RWPE2 (cell line): ENCODE measurements at regions not wholly inside any gene's neighbourhood (a gene's known extent, or its start where the extent isn't known, plus 50 kb on each side); places are given as distances from the start of the nearest gene placed in this dataset.
"Not testable (repeated sequence)": the region's sequence is repeated elsewhere in the genome, so short reads cannot be mapped to it uniquely, and the experiment has no call there.

Source experiments
- ATAC-seq: fragments of 200-7000 bp; cut with Tn5 transposase; 3 replicates; pipeline ENCODE4 v1.9.1; 2021; ENCODE audit warnings: low read depth
- DNase-seq: peaks from one replicate; pipeline ENCODE4 v3.0.0-alpha.2; 2020; ENCODE audit warnings: low spot score
- H3K27ac ChIP-seq: fragments of 450-650 bp; 2 replicates; pipeline ENCODE4 v1.5.1; 2017; ENCODE audit warnings: mild to moderate bottlenecking; ENCODE audit not compliant: poor library complexity, severe bottlenecking
- H3K27me3 ChIP-seq: fragments of 250-450 bp; sonication (Bioruptor Pico); 2 replicates; pipeline ENCODE4 v1.5.1; 2021; ENCODE audit warnings: mild to moderate bottlenecking, moderate library complexity; ENCODE audit not compliant: insufficient read depth, poor library complexity, severe bottlenecking
- H3K36me3 ChIP-seq: fragments of 250-450 bp; sonication (Bioruptor Pico); 2 replicates; pipeline ENCODE4 v1.5.1; 2020; ENCODE audit warnings: low read depth, mild to moderate bottlenecking, moderate library complexity
- H3K4me1 ChIP-seq: fragments of 250-450 bp; sonication (Bioruptor Pico); 2 replicates; pipeline ENCODE4 v1.5.1; 2021; ENCODE audit warnings: mild to moderate bottlenecking, moderate library complexity; ENCODE audit not compliant: insufficient read depth, poor library complexity, severe bottlenecking
- H3K4me3 ChIP-seq: fragments of 250-450 bp; sonication (Bioruptor Pico); 2 replicates; pipeline ENCODE4 v1.5.1; 2021; ENCODE audit warnings: mild to moderate bottlenecking, moderate library complexity; ENCODE audit not compliant: severe bottlenecking
- H3K9me3 ChIP-seq: fragments of 250-450 bp; sonication (Bioruptor Pico); 2 replicates; pipeline ENCODE4 v1.5.1; 2021; ENCODE audit warnings: mild to moderate bottlenecking, moderate library complexity; ENCODE audit not compliant: severe bottlenecking
- TF ChIP-seq, protein P1 (sequence below): fragments of 450-650 bp; IDR thresholded peaks from one replicate; pipeline ENCODE4 v1.5.1; 2017; ENCODE audit warnings: mild to moderate bottlenecking, moderate library complexity; ENCODE audit not compliant: poor library complexity, severe bottlenecking

DNA sequence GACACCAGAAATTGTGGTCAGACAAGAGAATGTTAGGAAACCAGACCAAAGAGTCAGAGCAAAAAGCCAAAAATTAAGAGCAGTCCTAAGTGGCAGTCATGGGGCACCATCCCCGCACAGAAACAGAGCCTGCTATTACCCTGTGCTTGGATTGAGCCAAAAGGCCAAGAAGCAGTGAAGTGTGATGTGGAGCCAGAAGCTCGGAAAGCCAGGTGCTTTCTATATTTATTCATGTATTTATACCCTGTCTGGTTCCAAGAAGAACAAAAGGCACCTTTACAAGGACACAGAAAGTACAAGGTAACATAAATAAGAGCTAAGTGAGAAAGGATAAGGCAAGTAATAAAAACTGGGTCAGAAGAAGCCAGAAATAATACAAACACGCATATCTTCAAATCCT is 336.2 kb upstream of the CNR1 start:
- no peaks in the 10 kb centered on the region for H3K27me3 ChIP-seq
- H3K9me3 ChIP-seq = peaks cover 1% of the 10 kb centered on the region
- H3K4me1 ChIP-seq = no peaks in the 10 kb centered on the region
- ATAC-seq = no peak
- DNase-seq = no peak
- H3K36me3 ChIP-seq = no peaks in the 10 kb centered on the region
- H3K27ac ChIP-seq = no peak overlapping the region
- no peak overlapping the region for H3K4me3 ChIP-seq
- TF ChIP-seq, protein P1, sequence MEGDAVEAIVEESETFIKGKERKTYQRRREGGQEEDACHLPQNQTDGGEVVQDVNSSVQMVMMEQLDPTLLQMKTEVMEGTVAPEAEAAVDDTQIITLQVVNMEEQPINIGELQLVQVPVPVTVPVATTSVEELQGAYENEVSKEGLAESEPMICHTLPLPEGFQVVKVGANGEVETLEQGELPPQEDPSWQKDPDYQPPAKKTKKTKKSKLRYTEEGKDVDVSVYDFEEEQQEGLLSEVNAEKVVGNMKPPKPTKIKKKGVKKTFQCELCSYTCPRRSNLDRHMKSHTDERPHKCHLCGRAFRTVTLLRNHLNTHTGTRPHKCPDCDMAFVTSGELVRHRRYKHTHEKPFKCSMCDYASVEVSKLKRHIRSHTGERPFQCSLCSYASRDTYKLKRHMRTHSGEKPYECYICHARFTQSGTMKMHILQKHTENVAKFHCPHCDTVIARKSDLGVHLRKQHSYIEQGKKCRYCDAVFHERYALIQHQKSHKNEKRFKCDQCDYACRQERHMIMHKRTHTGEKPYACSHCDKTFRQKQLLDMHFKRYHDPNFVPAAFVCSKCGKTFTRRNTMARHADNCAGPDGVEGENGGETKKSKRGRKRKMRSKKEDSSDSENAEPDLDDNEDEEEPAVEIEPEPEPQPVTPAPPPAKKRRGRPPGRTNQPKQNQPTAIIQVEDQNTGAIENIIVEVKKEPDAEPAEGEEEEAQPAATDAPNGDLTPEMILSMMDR = no peak

DNA sequence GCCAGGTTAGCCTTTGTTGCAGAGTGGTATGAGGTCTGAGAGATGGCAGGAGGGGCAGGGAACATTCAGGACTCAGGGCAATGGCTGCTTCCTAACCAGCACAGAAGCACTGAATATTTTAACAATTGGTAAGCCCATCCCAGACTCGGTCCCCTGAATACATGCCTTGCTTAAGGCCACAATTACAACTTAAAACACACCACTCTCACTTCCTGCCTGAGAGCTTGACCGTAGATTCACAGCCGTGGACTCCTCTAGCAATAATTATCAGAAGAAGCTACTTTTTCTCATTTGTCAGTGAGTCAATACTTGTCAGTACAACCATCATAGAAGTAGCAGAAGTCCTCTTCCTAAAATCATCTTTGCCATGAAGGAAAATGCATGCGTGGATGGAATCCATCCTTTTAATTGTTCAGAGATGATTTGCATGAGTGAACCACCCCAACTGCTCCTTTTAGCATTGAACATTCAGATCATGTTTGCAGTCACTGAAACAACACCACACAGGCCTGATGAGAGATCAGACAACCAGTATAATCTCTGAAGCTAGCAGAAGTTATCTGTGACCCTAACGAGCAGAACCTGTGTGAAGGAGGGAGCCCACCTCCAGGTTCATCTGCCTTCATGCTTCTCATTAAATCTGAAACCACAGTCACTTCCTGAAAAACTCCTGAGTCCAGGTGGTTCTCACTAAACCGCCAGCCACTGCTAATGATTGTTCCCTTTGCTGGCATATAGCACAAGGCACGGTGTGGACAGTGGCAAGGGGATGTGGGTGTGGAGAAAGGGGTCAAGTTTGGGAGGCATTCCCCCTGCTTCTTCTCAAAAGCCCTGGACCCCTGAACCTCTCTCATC is 333.9 kb upstream of the CNR1 start:
- Histone ChIP-seq H3K36me3 (no peaks in the 10 kb centered on the region), H3K9me3 (no peaks in the 10 kb centered on the region), H3K4me1 (no peaks in the 10 kb centered on the region), H3K27ac (no peak overlapping the region), H3K27me3 (no peaks in the 10 kb centered on the region), H3K4me3 (no peak overlapping the region)
- TF ChIP-seq, protein P1 = no peak
- DNase-seq (no peak), ATAC-seq (no peak)

DNA sequence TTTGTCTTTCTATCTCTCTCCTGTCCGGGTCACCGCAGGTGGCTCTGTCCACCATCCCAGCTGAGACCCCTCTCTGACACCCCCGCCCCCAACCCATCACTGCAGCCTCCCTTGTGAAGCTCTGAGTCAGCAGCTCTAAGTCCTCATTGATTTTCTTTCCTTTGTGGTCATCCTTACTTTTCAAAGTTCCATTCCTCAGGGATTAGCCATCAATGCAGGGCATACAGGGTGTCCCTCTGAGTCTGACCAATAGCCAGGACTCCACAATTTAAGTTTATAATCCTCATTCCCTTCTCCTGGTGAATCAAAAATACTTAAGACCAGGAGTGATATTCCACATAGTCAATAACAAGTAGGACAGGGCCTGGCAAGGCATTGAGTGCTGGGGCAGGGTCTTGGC is 333.3 kb upstream of the CNR1 start:
- Histone ChIP-seq H3K27me3 (no peaks in the 10 kb centered on the region), H3K27ac (no peak overlapping the region), H3K4me1 (no peaks in the 10 kb centered on the region), H3K4me3 (no peak overlapping the region), H3K9me3 (no peaks in the 10 kb centered on the region), H3K36me3 (no peaks in the 10 kb centered on the region)
- DNase-seq (no peak), ATAC-seq (no peak)
- TF ChIP-seq, protein P1 = no peak

DNA sequence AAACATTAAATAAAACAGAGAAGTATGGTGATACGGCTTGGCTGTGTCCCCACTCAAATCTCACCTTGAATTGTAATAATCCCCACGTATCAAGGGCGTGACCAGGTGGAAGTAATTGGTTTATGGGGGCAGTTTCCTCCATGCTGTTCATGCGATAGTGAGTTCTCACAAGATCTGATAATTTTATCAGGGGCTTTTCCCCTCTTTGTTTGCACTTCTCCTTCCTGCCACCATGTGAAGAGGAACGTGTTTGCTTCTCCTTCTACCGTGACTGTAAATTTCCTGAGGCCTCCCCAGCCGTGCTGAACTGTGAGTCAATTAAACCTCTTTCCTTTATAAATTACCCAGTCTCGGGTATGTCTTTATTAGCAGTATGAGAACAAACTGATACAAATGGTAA is 331.3 kb upstream of the CNR1 start:
- not testable (repeated sequence) for H3K4me1 ChIP-seq, H3K4me3 ChIP-seq, H3K9me3 ChIP-seq, ATAC-seq, DNase-seq, H3K27ac ChIP-seq, H3K36me3 ChIP-seq, H3K27me3 ChIP-seq

DNA sequence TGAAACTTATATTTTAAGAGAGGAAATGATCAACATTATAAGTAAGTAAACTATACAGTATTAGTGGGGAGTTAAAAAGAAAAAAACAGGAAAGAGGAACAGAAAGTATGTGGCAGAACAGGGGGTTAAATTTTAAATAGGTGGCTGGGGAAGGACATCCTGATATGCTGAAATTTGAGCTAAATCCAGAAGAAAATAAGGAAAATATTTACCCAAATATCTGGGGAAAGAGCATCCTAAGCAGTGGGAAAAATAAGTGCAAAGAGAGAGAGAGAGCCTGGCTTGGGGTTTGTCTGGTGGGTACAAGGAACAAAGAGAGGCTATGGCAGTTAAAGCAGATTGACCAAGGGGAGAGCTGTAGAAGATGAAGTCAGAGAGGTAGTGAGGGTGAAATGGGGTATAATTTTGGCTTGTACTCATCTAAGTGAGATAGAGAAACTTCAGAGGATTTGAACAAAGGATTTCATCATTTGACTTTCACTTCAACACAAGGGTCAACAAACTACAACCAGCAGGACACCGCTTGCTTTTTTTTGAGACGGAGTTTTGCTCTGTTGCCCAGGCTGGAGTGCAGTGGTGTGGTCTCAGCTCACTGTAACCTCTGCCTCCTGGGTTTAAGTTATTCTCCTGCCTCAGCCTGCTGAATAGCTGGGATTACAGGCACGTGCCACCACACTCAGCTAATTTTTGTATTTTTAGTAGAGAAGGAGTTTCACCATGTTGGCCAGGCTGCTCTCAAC is 328.4 kb upstream of the CNR1 start:
- Histone ChIP-seq H3K36me3 (no peaks in the 10 kb centered on the region), H3K4me3 (no peak overlapping the region), H3K27ac (no peak overlapping the region), H3K4me1 (no peaks in the 10 kb centered on the region), H3K27me3 (no peaks in the 10 kb centered on the region), H3K9me3 (no peaks in the 10 kb centered on the region)
- no peak for DNase-seq
- ATAC-seq = no peak
- TF ChIP-seq, protein P1 = no peak
